ENCODE measurements at regions not wholly inside any gene's neighbourhood (a gene's known extent, or its start where the extent isn't known, plus 50 kb on each side); places are given as distances from the start of the nearest gene placed in this dataset.

GRCh38 chr4:123996718-123997510, 600.3 kb downstream of the SPRY1 start:
- TF ChIP-seq CTCF (IDR thresholded peaks at IDR 0.05): no peak
- no peak for TF ChIP-seq ZFX (IDR thresholded peaks at IDR 0.05; ENCODE audit: borderline replicate concordance)

Measured in 22Rv1 (cell line).